AG10803 (cell line): ENCODE measurements at regions not wholly inside any gene's neighbourhood (a gene's known extent, or its start where the extent isn't known, plus 50 kb on each side); places are given as distances from the start of the nearest gene placed in this dataset.
A peak's percentile ranks its signal among the peaks of the same experiment; 100 is the strongest.

ENCODE experiments used
- DNase-seq: peaks from one replicate; pipeline ENCODE4 v3.0.0; 2010; ENCODE audit warnings: low read depth
- H3K4me3 ChIP-seq: 2 replicates; pipeline ENCODE4 v1.5.1; 2011; ENCODE audit warnings: mild to moderate bottlenecking, low read length, control low read depth
- TF ChIP-seq, protein P1 (sequence below): conservative IDR thresholded peaks from 2 replicates; pipeline ENCODE4 v1.5.1; 2011; ENCODE audit warnings: mild to moderate bottlenecking, low read length, control low read depth, inconsistent platforms

DNA sequence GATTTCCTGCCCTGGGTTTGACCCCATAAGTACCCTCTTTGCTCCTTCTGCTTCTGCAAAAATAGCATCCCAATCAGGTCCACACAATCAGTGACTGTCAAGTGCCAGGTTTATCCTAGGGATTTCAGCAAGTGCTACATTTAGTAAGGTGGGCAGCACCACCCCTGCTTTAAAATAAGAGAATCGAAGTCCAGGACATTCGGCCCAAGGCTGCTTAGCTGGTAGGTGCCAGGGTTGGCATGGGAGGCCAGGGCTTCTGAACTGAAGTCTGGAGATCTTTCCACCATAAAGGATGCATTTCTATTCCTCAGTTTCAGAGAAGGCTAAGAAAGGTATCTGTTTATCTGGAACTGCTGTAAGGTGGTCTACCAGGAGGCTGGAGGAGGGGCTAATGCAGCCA, 408.3 kb downstream of the ZNF536 start:
- DNase-seq = no peak
- TF ChIP-seq, protein P1, sequence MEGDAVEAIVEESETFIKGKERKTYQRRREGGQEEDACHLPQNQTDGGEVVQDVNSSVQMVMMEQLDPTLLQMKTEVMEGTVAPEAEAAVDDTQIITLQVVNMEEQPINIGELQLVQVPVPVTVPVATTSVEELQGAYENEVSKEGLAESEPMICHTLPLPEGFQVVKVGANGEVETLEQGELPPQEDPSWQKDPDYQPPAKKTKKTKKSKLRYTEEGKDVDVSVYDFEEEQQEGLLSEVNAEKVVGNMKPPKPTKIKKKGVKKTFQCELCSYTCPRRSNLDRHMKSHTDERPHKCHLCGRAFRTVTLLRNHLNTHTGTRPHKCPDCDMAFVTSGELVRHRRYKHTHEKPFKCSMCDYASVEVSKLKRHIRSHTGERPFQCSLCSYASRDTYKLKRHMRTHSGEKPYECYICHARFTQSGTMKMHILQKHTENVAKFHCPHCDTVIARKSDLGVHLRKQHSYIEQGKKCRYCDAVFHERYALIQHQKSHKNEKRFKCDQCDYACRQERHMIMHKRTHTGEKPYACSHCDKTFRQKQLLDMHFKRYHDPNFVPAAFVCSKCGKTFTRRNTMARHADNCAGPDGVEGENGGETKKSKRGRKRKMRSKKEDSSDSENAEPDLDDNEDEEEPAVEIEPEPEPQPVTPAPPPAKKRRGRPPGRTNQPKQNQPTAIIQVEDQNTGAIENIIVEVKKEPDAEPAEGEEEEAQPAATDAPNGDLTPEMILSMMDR = no peak
- no peak overlapping the region for H3K4me3 ChIP-seq

DNA sequence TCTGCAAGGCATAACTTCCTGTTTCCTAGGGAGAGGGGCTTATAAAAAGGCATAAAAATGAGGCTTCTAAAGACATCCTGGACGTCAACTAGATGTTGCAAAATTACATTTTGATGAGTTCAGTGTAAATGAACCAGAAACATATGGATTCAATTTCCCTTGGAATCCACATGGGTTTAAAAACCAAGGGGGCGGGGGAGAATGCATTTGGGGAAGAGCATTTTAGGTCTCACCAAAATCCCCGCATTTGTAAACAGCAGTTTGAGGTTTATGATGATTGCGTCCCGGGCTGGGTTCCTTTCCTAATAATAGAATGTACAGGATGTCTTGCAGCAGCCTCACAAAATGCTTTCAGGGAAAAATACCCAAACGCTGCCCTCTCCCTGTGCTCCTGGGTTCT, 407.8 kb downstream of the ZNF536 start:
- TF ChIP-seq, protein P1 = no peak
- peak; percentile 61 for DNase-seq
- no peak overlapping the region for H3K4me3 ChIP-seq

DNA sequence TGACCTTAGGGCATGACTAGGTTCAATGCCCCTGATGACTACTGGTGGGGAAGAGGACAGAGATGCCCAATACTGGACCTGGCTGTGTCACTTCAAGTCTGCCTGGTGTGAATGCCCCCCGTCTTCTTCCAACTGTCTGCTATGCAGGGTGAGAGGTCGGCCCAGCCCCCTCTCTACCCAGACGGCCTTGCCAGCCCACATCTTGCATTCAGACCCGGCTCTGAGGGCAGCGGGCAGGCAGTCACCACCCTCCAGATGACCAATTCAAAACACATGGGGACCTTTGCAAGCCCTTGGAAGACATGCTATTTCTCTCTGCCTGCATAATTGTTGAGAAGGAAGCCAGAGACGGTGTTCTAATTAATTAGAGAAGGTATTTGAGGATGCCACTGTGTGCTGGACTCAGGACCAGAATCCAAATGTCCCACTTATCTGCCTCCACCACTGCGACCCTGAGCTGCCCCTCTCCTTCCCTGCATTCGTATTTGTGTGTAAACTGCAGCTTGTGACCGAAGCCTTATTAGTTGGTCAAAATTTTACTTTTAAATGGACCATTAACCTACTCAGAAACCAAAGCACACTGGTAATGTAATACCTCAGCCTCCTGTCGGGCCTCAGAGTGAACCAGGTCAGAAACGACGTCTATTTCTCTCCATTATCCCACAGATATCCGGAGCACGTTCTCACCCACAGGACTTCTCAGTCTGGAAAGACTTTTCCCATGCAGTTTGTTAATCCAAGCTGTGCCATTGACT, 407.0 kb downstream of the ZNF536 start:
- DNase-seq = no peak
- TF ChIP-seq, protein P1 = no peak
- H3K4me3 ChIP-seq = no peak overlapping the region

DNA sequence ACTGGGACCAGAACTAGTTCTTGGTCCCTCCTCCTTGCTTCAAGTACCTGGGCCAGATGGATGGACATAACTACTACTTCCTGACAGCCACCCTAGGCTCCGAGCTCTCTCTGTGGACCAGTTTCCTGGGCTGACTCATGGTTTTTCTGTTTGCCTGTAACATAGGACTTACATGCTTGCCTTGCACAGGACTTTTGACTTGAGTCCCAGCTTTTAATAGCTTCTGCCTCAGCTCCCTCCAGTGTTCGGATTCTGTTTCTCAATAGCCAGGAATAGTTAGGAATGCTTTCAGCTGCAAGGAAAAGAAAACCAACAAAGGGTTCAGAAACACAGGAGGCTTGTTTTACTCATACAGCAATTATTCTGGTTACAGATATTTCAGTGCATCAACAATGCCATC, 405.9 kb downstream of the ZNF536 start:
- H3K4me3 ChIP-seq = no peak overlapping the region
- TF ChIP-seq, protein P1 = no peak; the same call in 1 of the 2 replicates
- no peak for DNase-seq

DNA sequence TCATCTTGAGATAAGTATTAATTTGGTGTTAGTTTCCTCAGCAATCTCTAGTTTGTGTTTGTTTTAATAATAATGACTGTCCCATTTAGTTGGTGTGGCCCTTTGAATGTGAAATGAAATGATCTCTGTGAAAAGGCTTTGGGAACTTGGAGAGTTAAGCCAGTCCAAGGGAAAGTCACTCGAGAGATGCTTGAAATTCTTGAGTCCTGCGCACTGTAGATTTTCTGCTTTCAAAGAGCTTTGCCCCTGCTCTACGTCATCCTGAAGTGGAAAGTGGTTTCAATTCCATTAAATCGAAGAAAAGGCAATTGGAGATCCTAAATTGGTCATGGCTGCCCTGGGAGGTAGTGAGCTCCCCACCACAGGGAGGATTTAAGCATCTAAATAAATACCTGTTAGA, 403.8 kb downstream of the ZNF536 start:
- H3K4me3 ChIP-seq = no peak overlapping the region
- TF ChIP-seq, protein P1 = no peak
- DNase-seq = no peak

DNA sequence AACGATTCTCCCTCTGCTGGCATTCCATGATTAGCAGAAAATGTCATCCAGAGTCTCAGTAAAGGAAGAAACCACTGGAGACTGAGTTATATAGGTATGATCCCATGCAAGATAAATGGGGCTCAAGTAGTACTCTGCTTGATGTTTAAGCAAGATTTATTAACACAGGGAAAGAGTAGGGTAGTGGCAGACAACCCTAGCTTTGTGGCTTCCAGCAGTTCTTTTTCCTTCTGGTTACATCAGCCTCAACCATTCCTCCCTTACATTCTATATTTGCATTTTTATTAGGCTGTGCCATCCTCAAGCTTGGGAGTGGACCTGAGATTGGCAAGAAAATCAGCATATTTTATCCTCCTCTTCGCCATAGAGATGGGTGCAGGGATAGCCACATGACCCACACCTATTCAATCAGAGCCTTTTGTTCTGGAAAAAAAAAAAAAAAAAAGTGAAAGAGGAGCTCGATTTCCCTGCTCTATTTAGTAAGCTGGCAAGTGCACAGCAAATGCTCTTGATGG, 402.1 kb downstream of the ZNF536 start:
- no peak overlapping the region for H3K4me3 ChIP-seq
- no peak for DNase-seq
- TF ChIP-seq, protein P1 = no peak

DNA sequence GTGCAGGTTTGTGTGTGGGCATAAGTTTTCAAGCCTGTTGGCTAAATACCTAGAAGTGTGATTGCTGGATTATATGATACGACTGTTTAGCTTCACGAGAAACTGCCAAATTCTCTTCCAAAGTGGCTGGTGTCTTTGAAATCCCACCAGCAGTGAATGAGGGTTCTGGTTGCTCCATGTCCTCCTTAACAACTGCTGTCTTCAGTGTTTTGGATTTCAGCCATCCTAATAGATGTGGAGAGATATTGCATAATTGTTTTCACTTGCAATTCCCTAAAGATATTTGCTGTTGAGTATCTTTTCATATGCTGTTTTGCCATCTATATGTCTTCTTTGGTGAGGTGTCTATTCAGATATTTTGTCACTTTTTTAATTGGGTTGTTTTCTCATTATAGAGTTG, 390.5 kb downstream of the ZNF536 start:
- TF ChIP-seq, protein P1 = no peak
- no peak overlapping the region for H3K4me3 ChIP-seq
- DNase-seq = no peak
